Naive thymus-derived CD8-positive, alpha-beta T cell (primary cell): ENCODE measurements at regions not wholly inside any gene's neighbourhood (a gene's known extent, or its start where the extent isn't known, plus 50 kb on each side); places are given as distances from the start of the nearest gene placed in this dataset.
"Not testable (repeated sequence)": the region's sequence is repeated elsewhere in the genome, so short reads cannot be mapped to it uniquely, and the experiment has no call there.

ENCODE experiments used
- ATAC-seq, 2 donors: fragments of 150-1000 bp; cut with Tn5 transposase in 1 of 2; sonication (Bioruptor Pico), chemical (Tn5 transposase) in 1 of 2; 1 replicate in 1 of 2; 2 replicates in 1 of 2; pipeline ENCODE4 v1.10.0; 2021; ENCODE audit warnings: mild to moderate bottlenecking in 2 of 2, moderate library complexity in 2 of 2
- POLR2A ChIA-PET: fragments of 350-600 bp; sonication (Branson Sonifier 250); formaldehyde crosslinking; loops from one replicate; lab custom pipeline; 2021; ENCODE audit warnings: antibody characterized with exemption; lab: Charles Lee
- DNase-seq, 10 donors: peaks; one replicate each; pipeline versions ENCODE4 v3.0.0 to v3.0.0-alpha.2; 2020 to 2022
- H3K27ac Mint-ChIP-seq, 10 donors: one replicate each; pipeline ENCODE4 v1.8.0; 2020 to 2022; ENCODE audit warnings: mild to moderate bottlenecking in 10 of 10, mixed read lengths in 10 of 10, moderate library complexity in 4 of 10, inconsistent platforms in 1 of 10
- H3K27me3 Mint-ChIP-seq, 5 donors: one replicate each; pipeline ENCODE4 v1.8.0; 2021 to 2022; ENCODE audit warnings: mixed read lengths in 5 of 5
- H3K36me3 Mint-ChIP-seq, 3 donors: one replicate each; pipeline ENCODE4 v1.8.0; 2020 to 2022; ENCODE audit warnings: mixed read lengths in 3 of 3, mild to moderate bottlenecking in 2 of 3, inconsistent platforms in 1 of 3
- H3K4me1 Mint-ChIP-seq, 4 donors: one replicate each; pipeline ENCODE4 v1.8.0; 2021 to 2022; ENCODE audit warnings: mixed read lengths in 4 of 4
- H3K4me3 Mint-ChIP-seq, 10 donors: one replicate each; pipeline ENCODE4 v1.8.0; 2020 to 2022; ENCODE audit warnings: mild to moderate bottlenecking in 10 of 10, mixed read lengths in 10 of 10, moderate library complexity in 6 of 10, inconsistent platforms in 1 of 10
- H3K9me3 Mint-ChIP-seq, 9 donors: one replicate each; pipeline ENCODE4 v1.8.0; 2020 to 2022; ENCODE audit warnings: mixed read lengths in 9 of 9, mild to moderate bottlenecking in 3 of 9, inconsistent platforms in 1 of 9, moderate library complexity in 1 of 9

DNA sequence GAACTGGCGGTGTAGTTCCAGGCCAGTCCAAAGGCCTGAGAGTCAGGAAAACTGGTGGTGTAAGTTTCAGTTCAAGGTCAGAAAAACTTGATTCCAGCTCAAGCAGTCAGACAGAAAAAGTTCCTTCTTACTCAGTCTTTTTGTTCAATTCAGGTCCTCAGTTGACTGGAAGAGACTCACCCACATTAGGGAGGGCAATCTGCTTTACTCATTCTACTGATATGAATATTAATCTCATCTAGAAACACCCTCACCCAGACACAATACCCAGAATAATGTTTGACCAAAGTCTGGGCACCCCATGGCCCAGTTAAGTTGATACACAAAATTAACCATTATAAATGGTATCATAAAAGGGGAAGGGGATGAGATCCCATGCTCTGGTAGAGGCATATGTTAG is 50.1 kb upstream of the LTA4H start:
- ATAC-seq, result no peak
- H3K9me3 Mint-ChIP-seq, result peaks cover 0 to 16% (median 5%) of the 10 kb centered on the region in 9 donors
- H3K27me3 Mint-ChIP-seq, result peaks cover 0 to 2% (median 0%) of the 10 kb centered on the region in 5 donors
- no peak overlapping the region for H3K27ac Mint-ChIP-seq
- no peaks in the 10 kb centered on the region for H3K4me1 Mint-ChIP-seq
- no peak overlapping the region for H3K4me3 Mint-ChIP-seq
- POLR2A ChIA-PET, result no interaction called here
- DNase-seq, result no peak
- peaks cover 0 to 8% (median 8%) of the 10 kb centered on the region in 3 donors for H3K36me3 Mint-ChIP-seq

- Mint-ChIP-seq H3K36me3 (peaks cover 0 to 13% (median 11%) of the 10 kb centered on the region in 3 donors), H3K27ac (peak overlapping the region in 2 of 10 donors; percentile 9 to 11), H3K9me3 (peaks cover 0 to 22% (median 7%) of the 10 kb centered on the region in 9 donors)
- POLR2A ChIA-PET, ATAC-seq, H3K4me3 Mint-ChIP-seq, H3K27me3 Mint-ChIP-seq, H3K4me1 Mint-ChIP-seq, DNase-seq: not testable (repeated sequence)
These were observed 50.8 kb upstream of the LTA4H start for GRCh38 chr12:96086190-96086589.

DNA sequence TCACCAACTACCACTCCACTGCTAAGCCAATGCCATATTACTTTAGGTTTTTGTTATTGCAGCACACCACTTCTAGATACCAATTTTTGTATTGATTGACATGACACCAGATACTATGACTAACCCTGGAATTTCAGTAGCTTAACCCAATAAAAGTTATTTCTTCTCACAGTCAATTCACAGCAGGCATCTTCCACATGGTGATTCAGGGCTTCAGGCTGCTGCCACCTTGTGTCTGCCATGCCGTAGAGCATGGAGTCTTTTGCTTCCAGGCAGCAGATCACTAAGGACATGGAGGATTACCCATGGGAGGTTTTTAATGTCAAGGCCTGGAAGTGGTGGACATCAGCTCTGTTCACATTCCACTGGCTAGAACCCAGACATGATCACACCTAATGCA is 56.4 kb upstream of the LTA4H start:
- H3K27me3 Mint-ChIP-seq, result no peaks in the 10 kb centered on the region
- POLR2A ChIA-PET, result interaction anchor here (1.0 kb wide), 1 partner anchor 8 kb away, joined by 3 read pairs; no protein-coding TSS in a partner anchor
- DNase-seq (no peak), ATAC-seq (no peak)
- H3K4me3 Mint-ChIP-seq, result no peak overlapping the region
- H3K9me3 Mint-ChIP-seq, result peaks cover 0 to 19% (median 6%) of the 10 kb centered on the region in 9 donors
- H3K27ac Mint-ChIP-seq, result no peak overlapping the region
- H3K36me3 Mint-ChIP-seq, result peaks cover 0 to 11% (median 6%) of the 10 kb centered on the region in 3 donors
- H3K4me1 Mint-ChIP-seq, result peaks cover 8 to 19% (median 12%) of the 10 kb centered on the region in 4 donors

DNA sequence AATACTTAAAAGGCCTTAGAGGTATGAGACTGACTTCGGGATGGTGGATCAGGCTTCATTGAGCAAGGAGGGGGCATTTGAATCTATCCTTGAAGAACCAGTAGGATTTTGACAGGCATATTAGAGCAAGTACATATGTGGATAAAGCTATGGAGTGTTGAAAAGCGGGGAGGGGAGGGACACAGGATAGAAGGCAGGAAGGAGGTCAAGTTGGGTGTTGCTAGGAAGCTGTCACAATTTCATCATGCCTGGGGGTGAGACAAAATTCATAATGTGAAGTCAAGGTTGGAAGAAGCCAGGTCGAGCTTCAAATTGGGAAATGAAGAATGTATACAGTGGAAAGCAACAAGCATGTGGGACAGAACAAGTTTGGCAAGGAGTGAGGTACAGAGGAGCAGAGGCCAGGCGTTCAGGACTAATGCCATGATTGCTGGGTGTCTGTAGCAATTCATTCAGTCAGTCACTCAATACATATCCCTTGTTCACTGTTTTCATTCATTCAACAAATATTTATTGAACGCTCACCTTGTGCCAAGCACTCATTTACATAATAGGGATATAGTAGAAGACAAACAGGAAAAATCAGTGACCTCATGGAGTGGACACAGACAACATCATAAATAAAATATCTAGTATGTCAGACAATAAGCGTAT is 58.3 kb upstream of the LTA4H start:
- no peaks in the 10 kb centered on the region for H3K27me3 Mint-ChIP-seq
- peaks cover 8 to 19% (median 13%) of the 10 kb centered on the region in 4 donors for H3K4me1 Mint-ChIP-seq
- POLR2A ChIA-PET, result no interaction called here
- peak overlapping the region in 2 of 10 donors; percentile 56 to 58 for H3K27ac Mint-ChIP-seq
- no peak for ATAC-seq
- DNase-seq, result no peak
- H3K4me3 Mint-ChIP-seq, result no peak overlapping the region
- H3K9me3 Mint-ChIP-seq, result peaks cover 0 to 17% (median 6%) of the 10 kb centered on the region in 9 donors
- peaks cover 0 to 11% (median 6%) of the 10 kb centered on the region in 3 donors for H3K36me3 Mint-ChIP-seq

- POLR2A ChIA-PET, result no interaction called here
- Mint-ChIP-seq H3K27ac (peak overlapping the region in 1 of 10 donors; percentile 58), H3K36me3 (peaks cover 0 to 11% (median 6%) of the 10 kb centered on the region in 3 donors), H3K9me3 (peaks cover 0 to 17% (median 6%) of the 10 kb centered on the region in 9 donors), H3K4me1 (peaks cover 8 to 19% (median 14%) of the 10 kb centered on the region in 4 donors), H3K27me3 (no peaks in the 10 kb centered on the region), H3K4me3 (no peak overlapping the region)
- no peak for ATAC-seq
- no peak for DNase-seq
These were observed 58.8 kb upstream of the LTA4H start for GRCh38 chr12:96094201-96094600.

DNA sequence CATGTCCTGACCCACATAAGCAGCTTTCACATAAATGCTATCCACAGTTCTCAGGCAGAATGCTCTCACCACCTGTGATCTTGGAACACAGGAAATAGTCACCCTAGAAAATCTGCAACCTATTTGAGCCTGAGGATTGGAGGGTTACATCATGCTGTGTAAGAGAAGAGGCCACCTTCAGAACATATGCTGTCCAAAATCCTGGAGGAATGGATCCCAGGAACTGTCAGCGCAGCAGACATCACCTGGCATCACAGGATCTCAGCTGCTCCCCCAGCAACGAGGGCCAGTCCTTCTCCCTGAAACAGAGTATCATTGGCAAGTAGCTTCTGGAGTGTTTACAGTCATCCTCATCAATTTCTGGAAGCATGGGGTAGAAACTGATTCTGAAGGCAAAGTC is 63.2 kb upstream of the LTA4H start:
- ATAC-seq (no peak), DNase-seq (no peak)
- POLR2A ChIA-PET, result no interaction called here
- H3K9me3 Mint-ChIP-seq, result no peaks in the 10 kb centered on the region
- no peak overlapping the region for H3K4me3 Mint-ChIP-seq
- no peaks in the 10 kb centered on the region for H3K27me3 Mint-ChIP-seq
- peak overlapping the region in 2 of 10 donors; percentile 47 to 53 for H3K27ac Mint-ChIP-seq
- H3K36me3 Mint-ChIP-seq, result no peaks in the 10 kb centered on the region
- H3K4me1 Mint-ChIP-seq, result peaks cover 11 to 32% (median 27%) of the 10 kb centered on the region in 4 donors

GRCh38 chr12:96099421-96099820 is 64.0 kb upstream of the LTA4H start:
- ATAC-seq, result no peak
- H3K4me3 Mint-ChIP-seq, result peak overlapping the region in 1 of 10 donors; percentile 34
- H3K36me3 Mint-ChIP-seq, result no peaks in the 10 kb centered on the region
- no peak for DNase-seq
- no peaks in the 10 kb centered on the region for H3K9me3 Mint-ChIP-seq
- H3K4me1 Mint-ChIP-seq, result peaks cover 7 to 27% (median 20%) of the 10 kb centered on the region in 4 donors
- POLR2A ChIA-PET, result interaction anchor here (0.6 kb wide), 2 partner anchors 8 to 14 kb away, joined by 3 read pairs; no protein-coding TSS in a partner anchor
- no peaks in the 10 kb centered on the region for H3K27me3 Mint-ChIP-seq
- peak overlapping the region in 2 of 10 donors; percentile 2 to 38 for H3K27ac Mint-ChIP-seq

GRCh38 chr12:96099986-96100385 is 64.6 kb upstream of the LTA4H start:
- peak overlapping the region in 5 of 10 donors; percentile 2 to 63 (median 29) for H3K27ac Mint-ChIP-seq
- H3K9me3 Mint-ChIP-seq, result no peaks in the 10 kb centered on the region
- POLR2A ChIA-PET, result interaction anchor here (0.6 to 0.7 kb wide), 2 partner anchors 13 to 92 kb away, joined by 3 to 4 read pairs; no protein-coding TSS in a partner anchor
- H3K36me3 Mint-ChIP-seq, result no peaks in the 10 kb centered on the region
- no peaks in the 10 kb centered on the region for H3K27me3 Mint-ChIP-seq
- peaks cover 3 to 22% (median 15%) of the 10 kb centered on the region in 4 donors for H3K4me1 Mint-ChIP-seq
- DNase-seq (peak in 1 of 10 donors; percentile 14), ATAC-seq (peak in 1 of 2 donors; percentile 35)
- peak overlapping the region in 6 of 10 donors; percentile 10 to 70 (median 28) for H3K4me3 Mint-ChIP-seq

DNA sequence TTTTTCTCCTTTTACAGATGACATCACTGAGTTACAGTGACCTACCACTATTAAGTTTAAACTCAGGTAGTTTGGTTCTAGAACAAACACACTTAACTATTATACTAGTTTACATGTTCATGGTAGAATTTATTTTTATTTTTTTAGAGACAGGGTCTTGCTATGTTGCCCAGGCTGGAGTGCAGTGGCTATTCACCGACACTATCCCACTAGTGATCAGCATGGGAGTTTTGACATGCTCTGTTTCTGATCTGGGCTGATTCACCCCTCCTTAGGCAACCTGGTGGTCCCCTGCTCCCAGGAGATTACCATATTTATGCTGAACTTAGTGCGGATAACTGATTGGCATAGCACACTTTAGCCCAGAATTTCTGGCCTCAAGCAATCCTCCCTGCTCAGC is 66.4 kb upstream of the LTA4H start:
- DNase-seq (no peak), ATAC-seq (no peak)
- POLR2A ChIA-PET, result interaction anchor here (0.7 kb wide), 1 partner anchor 82 kb away, joined by 5 read pairs; no protein-coding TSS in a partner anchor
- H3K27me3 Mint-ChIP-seq, result no peaks in the 10 kb centered on the region
- no peaks in the 10 kb centered on the region for H3K36me3 Mint-ChIP-seq
- H3K4me3 Mint-ChIP-seq, result no peak overlapping the region
- H3K27ac Mint-ChIP-seq, result no peak overlapping the region
- no peaks in the 10 kb centered on the region for H3K9me3 Mint-ChIP-seq
- peaks cover 5 to 28% (median 20%) of the 10 kb centered on the region in 4 donors for H3K4me1 Mint-ChIP-seq

DNA sequence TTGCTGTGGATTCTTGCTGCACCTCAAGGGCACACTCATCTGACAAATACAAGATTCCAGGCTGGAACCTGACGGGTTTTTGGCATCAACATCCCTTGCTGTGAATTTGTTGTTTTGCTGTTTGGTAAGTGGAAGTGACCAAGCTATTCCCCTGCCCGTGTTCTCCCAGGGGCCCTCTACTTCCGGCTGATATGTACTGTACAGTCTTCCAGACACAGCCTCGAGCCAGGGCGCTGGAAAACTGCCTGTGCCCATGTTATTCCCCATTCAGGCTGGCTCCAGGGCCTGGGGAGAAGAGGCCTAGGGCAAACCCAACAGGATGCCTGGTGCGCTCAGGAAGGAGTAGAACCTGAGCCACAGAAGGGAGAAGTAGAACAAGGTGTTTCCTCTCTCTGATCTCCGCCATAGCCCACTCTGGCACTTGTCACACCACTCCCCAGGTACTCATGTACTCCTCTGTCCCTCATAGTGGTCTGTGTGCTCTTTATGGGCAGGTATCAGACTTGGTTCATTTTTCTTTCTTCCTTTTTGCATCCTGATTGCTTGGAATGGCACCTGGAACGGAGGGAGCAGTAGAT is 67.8 kb upstream of the LTA4H start:
- DNase-seq (no peak), ATAC-seq (no peak)
- H3K9me3 Mint-ChIP-seq, result no peaks in the 10 kb centered on the region
- H3K4me3 Mint-ChIP-seq, result peak overlapping the region in 1 of 10 donors; percentile 54
- H3K27me3 Mint-ChIP-seq, result no peaks in the 10 kb centered on the region
- H3K27ac Mint-ChIP-seq, result no peak overlapping the region
- H3K4me1 Mint-ChIP-seq, result peaks cover 9 to 39% (median 30%) of the 10 kb centered on the region in 4 donors
- no peaks in the 10 kb centered on the region for H3K36me3 Mint-ChIP-seq
- POLR2A ChIA-PET, result no interaction called here

DNA sequence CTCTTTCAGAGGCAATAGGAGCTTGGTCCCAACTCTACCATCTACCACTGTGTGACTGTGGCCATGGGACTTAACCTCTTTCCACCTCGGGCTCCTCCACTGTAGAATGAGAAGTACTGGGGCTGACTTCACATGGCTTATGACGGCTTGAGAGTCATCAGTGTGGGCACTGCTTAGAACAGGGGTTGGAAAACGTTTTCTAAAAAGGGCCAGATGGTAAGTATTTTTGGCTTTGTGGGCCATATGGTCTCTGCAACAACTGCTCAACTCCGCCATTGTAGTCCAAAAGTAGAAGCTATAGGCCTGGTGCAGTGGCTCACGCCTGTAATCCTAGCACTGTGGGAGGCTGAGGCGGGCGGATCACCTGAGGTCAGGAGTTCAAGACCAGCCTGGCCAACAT is 69.2 kb upstream of the LTA4H start:
- Mint-ChIP-seq H3K36me3 (no peaks in the 10 kb centered on the region), H3K27ac (no peak overlapping the region), H3K27me3 (no peaks in the 10 kb centered on the region)

DNA sequence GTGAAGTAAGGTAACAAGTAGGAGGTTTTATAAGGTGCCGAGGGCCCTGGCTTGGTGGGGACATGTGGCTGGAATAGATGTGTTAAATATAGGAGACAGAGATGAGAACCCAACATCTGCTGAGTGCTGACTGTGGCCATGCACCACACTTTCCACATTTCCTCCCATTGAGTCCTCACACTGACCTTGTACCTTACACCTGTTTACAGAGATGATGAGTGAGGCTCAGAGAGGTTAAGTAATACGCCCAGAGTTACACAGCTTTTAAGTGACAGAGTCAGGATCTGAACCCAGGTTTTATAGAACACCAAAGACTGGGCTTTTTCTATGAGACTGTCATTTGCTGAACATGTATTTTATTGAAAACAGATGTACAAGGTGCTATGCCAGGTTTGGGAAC is 70.8 kb upstream of the LTA4H start:
- Mint-ChIP-seq H3K4me1 (peaks cover 9 to 35% (median 29%) of the 10 kb centered on the region in 4 donors), H3K9me3 (no peaks in the 10 kb centered on the region), H3K36me3 (no peaks in the 10 kb centered on the region), H3K27ac (peak overlapping the region in 5 of 10 donors; percentile 22 to 86 (median 70)), H3K4me3 (no peak overlapping the region), H3K27me3 (no peaks in the 10 kb centered on the region)
- POLR2A ChIA-PET, result no interaction called here
- DNase-seq (no peak), ATAC-seq (no peak)

More for the DNA sequence above, 69.2 kb upstream of the LTA4H start:
- Mint-ChIP-seq H3K4me1 (peaks cover 12 to 43% (median 36%) of the 10 kb centered on the region in 4 donors), H3K4me3 (no peak overlapping the region), H3K9me3 (no peaks in the 10 kb centered on the region)
- DNase-seq, result no peak
- ATAC-seq, result no peak
- POLR2A ChIA-PET, result no interaction called here

DNA sequence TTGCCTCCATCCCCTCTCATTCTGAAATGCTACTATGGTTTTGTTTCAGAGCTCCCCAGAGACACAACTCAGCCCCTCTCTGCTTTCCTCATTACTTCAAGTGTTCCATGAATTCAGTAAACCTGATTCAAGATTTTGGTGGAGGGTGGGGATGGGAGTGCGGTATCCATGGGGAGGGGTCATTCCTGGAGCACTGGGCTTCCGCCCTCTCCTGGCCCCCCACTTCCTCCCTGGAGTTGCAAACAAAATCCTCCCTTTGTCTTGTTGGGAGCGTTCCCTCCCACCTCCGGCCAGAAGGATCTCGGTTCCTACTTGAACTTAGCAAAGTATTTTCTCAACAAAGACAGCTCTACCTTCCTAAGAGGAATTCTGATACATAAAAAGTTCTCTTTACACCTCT is 71.8 kb upstream of the LTA4H start:
- Mint-ChIP-seq H3K4me3 (no peak overlapping the region), H3K4me1 (peaks cover 9 to 35% (median 29%) of the 10 kb centered on the region in 4 donors), H3K36me3 (no peaks in the 10 kb centered on the region), H3K27me3 (no peaks in the 10 kb centered on the region), H3K9me3 (no peaks in the 10 kb centered on the region), H3K27ac (peak overlapping the region in 4 of 10 donors; percentile 11 to 91 (median 74))
- POLR2A ChIA-PET, result interaction anchor here (0.7 kb wide), 1 partner anchor 154 kb away, joined by 4 read pairs; no protein-coding TSS in a partner anchor
- DNase-seq (no peak), ATAC-seq (no peak)
